Gastrocnemius medialis (tissue), 4 donors: ENCODE measurements at regions not wholly inside any gene's neighbourhood (a gene's known extent, or its start where the extent isn't known, plus 50 kb on each side); places are given as distances from the start of the nearest gene placed in this dataset.

ENCODE experiments used
- CTCF ChIP-seq, 5 experiments: fragments of 450-650 bp in 3 of 5; fragments of 200-600 bp in 2 of 5; sonication (generic) in 2 of 5; IDR thresholded peaks in 4 of 5; conservative IDR thresholded peaks in 1 of 5; 1 replicate in 4 of 5; 2 replicates in 1 of 5; pipeline ENCODE4 v1.5.1; 2016 to 2019; ENCODE audit warnings: antibody characterized with exemption in 5 of 5, mild to moderate bottlenecking in 3 of 5, moderate library complexity in 3 of 5
- POLR2A ChIP-seq, 2 donors: fragments of 450-650 bp; IDR thresholded peaks; one replicate each; pipeline ENCODE4 v1.6.1; 2017; ENCODE audit warnings: antibody characterized with exemption in 2 of 2, mild to moderate bottlenecking in 2 of 2, moderate library complexity in 2 of 2

DNA sequence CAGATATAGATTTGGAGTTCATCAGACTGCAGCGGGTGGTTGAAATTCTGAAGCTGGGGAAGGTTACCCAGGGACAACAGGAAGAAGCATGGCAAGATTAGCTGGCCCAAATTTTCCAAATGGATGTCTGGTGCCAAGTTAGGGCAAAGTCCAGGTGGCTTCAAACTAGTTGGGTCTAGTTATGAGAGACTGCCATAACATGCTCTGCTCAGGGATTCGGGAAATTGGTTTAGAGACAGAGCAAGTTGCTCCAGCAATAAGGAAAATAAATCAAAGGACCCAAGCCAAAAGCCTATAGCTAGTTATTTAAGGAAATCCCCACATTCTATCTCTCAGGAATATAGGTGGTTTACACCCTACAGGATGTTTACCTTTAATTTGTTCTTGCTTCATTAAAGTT is 125.7 kb upstream of the BTG1 start:
- TF ChIP-seq CTCF (IDR thresholded peaks at IDR 0.05 in 4 of 5, conservative IDR thresholded peaks at IDR 0.05 in 1 of 5) (no peak), POLR2A (IDR thresholded peaks at IDR 0.05) (no peak)
